Activated CD4-positive, alpha-beta T cell treated with anti-CD3 and anti-CD28 coated beads, Interleukin-2, Interleukin-4, amounts not matched to agents 100 ng/mL and 50 ng/mL, durations not matched to agents 16 hours and 8 hours (primary cell): ENCODE measurements at regions not wholly inside any gene's neighbourhood (a gene's known extent, or its start where the extent isn't known, plus 50 kb on each side); places are given as distances from the start of the nearest gene placed in this dataset.

ENCODE experiments used
- DNase-seq: peaks from one replicate; pipeline ENCODE4 v3.0.0-alpha.2; 2020; ENCODE audit warnings: low spot score

- DNase-seq = no peak
Measured at GRCh38 chr6:145161501-145161900, 573.8 kb downstream of the EPM2A start.

DNA sequence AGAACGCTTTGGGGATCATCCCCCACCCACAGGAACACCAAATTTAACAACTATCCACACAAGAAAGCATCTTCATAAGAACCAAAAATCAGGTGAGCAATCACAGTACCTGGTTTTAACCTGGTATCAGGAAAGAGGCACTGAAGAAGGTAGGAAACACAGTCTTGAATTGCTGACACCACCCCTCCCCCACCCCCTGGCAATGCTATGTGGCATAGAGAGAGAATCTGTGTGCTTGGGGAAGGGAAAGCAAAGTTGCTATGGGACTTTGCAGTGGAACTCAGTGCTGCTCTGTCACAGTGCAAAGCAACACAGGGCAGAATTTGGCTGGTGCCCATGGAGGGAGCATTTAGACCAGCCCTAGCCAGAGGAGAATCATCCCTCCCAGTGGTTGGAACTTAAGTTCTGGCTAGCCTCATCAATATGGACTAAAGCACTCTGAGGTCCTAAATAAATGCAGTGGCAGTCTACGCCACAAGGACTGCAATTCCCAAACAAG lies 565.5 kb downstream of the EPM2A start:
- no peak for DNase-seq

- DNase-seq = no peak
Measured at GRCh38 chr6:145175470-145175869, 559.9 kb downstream of the EPM2A start.

- DNase-seq = no peak
Measured at GRCh38 chr6:145178391-145178790, 556.9 kb downstream of the EPM2A start.

GRCh38 chr6:145187491-145188206 lies 547.7 kb downstream of the EPM2A start:
- DNase-seq = no peak

DNA sequence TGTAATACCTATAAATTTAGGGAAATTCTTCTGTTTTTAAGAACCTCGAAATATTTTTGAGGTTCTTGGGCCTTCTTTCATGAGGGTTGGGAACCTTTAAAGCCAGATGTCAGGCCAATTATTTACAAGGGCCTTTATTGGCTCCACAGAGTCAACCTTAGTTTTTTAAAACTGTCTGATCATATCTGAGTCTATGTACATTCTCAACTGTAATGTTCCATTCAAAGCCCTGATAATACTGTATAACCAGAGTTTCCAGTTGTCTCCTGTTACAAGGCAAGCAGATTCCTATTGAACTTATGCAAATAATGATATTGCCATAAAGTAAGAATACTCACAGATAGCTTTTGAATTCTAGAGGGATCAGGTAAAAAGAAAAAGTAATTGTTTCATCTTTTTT lies 545.5 kb downstream of the EPM2A start:
- no peak for DNase-seq

DNA sequence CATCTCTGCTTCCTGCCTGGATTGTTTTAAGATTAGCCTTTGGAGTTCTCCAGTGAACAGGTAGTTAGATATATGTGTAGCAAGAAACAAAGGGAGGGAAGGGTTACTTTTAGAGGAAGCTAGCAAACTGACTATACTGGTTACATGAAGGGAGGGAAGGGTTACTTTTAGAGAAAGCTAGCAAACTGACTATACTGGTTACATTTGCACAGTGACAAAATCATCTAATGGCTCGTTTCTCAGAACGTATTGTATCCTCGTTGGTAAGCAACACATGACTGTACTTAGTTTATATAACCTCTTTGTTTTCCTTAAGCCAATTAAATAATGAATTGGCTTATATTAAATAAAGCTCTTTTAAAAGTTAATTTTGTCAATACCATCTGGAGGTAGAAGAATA lies 540.9 kb downstream of the EPM2A start:
- no peak for DNase-seq

GRCh38 chr6:145199961-145200360 lies 535.4 kb downstream of the EPM2A start:
- DNase-seq = no peak

- no peak for DNase-seq
Measured at GRCh38 chr6:145204301-145204700, 531.0 kb downstream of the EPM2A start.

DNA sequence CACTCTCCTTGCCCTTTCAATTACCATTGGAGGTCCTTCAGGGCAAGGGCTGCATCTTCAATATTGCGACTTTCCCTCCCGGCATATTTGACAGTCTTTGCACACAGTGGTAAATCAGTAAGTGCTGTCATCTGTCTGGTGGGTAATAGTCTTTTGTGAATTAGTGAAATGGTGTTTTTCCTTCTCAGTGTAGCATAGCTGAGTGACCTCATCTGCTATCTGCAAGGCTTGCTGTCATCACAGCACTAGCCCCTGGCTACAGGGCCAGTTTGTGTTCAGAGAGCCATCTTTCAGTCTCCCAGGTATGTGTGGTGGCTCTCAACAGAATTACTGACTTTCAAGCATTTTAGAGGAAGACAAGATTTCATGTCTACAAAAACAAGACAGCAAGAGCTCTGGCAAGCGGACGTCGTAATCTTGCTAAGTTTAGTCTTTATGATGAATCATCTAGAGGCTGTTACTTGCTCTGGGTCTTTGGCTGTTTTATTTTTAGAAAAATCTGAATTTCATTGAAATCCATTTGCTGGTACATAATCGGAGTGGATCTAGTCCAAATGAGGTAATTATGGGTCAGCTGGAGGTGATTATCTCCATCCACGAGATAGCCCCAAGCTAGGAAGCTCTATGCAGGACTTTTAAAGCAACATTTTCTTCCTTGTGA lies 528.9 kb downstream of the EPM2A start:
- no peak for DNase-seq

DNA sequence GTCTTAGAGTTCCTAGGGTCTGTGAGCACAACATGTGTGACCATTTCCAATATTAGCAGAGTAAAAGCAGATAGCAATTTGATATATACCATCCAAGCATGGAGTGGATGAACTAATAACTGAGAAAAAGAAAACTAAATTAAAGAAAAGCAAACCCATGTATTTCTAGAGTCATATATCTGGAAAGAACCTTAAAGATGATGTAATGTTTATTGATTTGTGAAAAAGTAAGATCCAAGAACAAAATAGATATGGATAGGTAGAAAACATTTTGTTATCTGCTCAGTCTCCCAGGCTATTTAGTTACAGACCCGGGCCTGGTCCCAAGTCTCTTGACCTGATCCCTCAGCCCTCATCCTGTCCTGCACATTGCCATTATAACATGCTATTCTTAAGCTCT lies 526.8 kb downstream of the EPM2A start:
- no peak for DNase-seq

DNA sequence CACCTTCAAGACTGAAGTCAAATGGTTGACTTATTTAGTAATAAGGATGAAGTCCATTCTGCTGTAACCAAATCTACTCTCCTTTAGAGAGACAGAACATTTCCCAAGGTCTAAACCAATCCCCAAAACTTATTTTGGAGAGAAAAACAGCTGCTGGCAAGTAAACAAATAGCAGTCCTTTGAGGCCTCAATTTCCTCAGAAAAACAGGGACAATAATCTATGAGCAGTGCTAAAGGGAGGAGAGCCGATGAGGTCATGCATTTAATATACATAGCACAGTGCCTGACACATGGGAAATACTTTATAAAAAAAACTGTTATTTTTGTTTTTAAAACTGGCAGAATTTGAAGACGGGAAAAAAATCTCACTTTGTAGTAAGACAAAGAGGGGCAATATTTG lies 526.0 kb downstream of the EPM2A start:
- DNase-seq = no peak

DNA sequence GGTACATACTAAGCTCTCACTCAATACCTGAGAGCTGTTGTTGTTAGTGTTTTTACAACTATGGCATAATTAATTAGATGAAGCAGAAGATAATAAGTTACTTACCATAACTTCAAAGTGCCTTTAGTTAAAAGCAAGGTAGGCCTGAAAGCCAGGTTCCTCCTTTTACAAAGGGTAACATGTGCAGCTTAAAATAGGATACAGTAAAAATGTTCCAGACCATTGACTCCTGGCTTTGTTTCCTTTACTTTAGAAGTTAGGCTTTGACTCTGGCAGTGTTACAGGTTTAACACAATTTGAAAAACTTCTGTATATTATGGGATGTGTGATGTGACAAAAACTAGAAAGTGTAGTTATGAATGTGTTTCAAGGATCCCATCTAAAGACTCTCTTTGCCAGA lies 522.5 kb downstream of the EPM2A start:
- DNase-seq = no peak

GRCh38 chr6:145213614-145214013 lies 521.7 kb downstream of the EPM2A start:
- DNase-seq = no peak

DNA sequence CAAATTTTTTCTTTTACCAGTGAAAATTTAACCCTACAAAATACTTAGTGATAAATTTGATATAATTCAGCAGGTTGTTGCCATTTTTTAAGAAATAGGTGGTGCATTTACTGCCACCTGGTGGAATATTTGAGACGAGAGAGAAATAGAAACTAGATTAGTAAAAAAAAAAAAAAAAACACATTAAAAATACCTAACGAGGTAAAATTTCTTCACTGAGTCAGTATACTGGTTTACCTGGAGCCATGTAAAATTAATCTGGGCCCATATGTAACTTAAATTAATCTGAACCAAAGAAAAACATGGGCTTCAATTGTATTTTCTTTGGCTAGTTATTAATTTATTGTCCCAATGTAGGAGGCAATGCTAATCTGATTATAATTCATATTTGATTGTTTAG lies 520.8 kb downstream of the EPM2A start:
- DNase-seq = peak; percentile 38

DNA sequence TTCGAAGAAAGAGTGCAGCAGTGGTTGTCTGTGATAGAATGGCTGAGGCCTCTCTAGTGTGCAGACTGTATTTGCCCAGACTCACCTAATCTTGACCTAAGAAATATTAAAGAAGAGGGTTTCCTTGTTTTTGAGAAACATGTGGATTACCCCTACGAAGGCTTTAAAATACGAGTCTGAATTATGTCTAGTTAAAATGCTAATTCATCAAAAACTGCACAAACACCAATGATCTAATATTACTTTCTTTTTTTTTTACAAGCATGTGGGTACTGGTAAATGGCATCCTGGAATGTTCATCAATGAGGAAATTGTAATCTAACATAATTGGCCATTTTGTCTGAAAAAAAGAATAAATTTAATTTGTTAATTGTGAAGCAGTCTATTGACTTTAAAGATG lies 510.9 kb downstream of the EPM2A start:
- DNase-seq = no peak

DNA sequence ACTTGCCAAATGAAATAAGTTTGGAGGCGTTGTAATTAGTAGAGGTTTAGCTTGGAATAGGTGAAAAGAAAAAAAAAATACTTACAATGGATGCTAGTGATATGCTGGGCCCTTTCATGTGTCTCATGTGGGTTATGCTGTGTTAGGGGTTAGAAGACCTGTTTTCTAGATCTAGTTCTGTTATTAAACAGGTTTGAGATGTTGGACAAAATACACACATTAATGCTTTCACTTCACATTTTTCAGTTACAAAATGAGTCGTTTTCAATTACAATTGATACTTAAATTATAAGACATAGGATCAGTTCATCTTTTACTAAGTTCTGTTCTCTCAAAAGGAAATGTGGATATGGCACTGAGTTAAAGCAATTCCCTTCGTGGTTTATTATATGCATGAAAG lies 509.8 kb downstream of the EPM2A start:
- DNase-seq = no peak

GRCh38 chr6:145227593-145227992 lies 507.7 kb downstream of the EPM2A start:
- DNase-seq = no peak

GRCh38 chr6:145228962-145229582 lies 506.2 kb downstream of the EPM2A start:
- DNase-seq = no peak

GRCh38 chr6:145233955-145234354 lies 501.4 kb downstream of the EPM2A start:
- DNase-seq = no peak

- DNase-seq = no peak
Measured at GRCh38 chr6:145235207-145235606, 500.1 kb downstream of the EPM2A start.

DNA sequence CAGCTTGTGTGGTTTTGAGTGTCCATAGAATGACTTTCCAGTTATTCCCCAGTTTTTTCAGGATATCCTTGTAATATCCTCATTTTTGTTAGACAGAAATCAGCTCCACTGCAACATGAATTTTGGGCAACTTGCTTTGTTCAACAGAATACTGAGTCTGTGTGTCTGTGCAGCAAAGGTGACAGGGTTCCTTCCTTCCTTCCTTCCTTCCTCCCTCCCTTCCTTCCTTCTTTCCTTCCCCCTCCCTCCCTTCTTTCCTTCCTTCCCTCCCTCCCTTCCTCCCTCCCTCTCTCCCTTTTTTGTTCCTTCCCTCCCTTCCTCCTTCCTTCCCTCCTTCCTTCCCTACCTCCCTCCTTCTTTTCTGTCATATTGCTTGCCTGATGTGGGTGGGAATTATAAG lies 496.5 kb downstream of the EPM2A start:
- DNase-seq = no peak

DNA sequence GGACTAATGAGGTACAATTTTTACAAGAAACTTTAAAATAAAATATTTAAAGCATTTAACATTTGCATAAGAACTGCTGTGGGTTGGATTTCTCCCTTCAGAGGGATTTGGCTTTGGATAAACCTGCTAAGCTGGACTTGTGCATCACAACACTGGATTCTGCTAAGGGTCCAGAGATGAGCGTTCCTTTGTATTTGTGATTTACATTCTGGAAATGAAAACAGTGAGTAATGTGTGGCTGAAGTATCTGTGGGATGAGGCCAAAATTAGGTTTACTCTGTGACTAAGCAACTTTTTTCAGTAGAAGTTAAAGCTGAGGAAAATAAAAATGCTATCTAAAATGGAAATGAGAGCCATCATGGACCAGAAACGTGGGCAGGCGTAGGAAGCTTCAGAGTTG lies 494.3 kb downstream of the EPM2A start:
- no peak for DNase-seq
